ENCODE measurements at regions not wholly inside any gene's neighbourhood (a gene's known extent, or its start where the extent isn't known, plus 50 kb on each side); places are given as distances from the start of the nearest gene placed in this dataset.

- TF ChIP-seq CTCF (IDR thresholded peaks at IDR 0.05; ENCODE audit: control insufficient read depth, extremely low read depth, insufficient read depth) = no peak
- DNase-seq (ENCODE audit: low read depth) = no peak
- H3K4me3 ChIP-seq (ENCODE audit: low read depth, low read length) = no peak overlapping the region
Measured at GRCh38 chrX:6885396-6885795, 262.1 kb upstream of the STS start.

- DNase-seq (ENCODE audit: low read depth) = no peak
- no peak overlapping the region for H3K4me3 ChIP-seq (ENCODE audit: low read depth, low read length)
- no peak for TF ChIP-seq CTCF (IDR thresholded peaks at IDR 0.05; ENCODE audit: control insufficient read depth, extremely low read depth, insufficient read depth)
Measured at GRCh38 chrX:6861456-6861855, 286.1 kb upstream of the STS start.

- H3K4me3 ChIP-seq (ENCODE audit: low read depth, low read length) = no peak overlapping the region
- TF ChIP-seq CTCF (IDR thresholded peaks at IDR 0.05; ENCODE audit: control insufficient read depth, extremely low read depth, insufficient read depth) = no peak
- no peak for DNase-seq (ENCODE audit: low read depth)
Measured at GRCh38 chrX:6857749-6858148, 289.8 kb upstream of the STS start.

- TF ChIP-seq CTCF (IDR thresholded peaks at IDR 0.05; ENCODE audit: control insufficient read depth, extremely low read depth, insufficient read depth) = no peak
- DNase-seq (ENCODE audit: low read depth) = no peak
- H3K4me3 ChIP-seq (ENCODE audit: low read depth, low read length) = no peak overlapping the region
Measured at GRCh38 chrX:6856471-6856870, 291.0 kb upstream of the STS start.

GRCh38 chrX:6852869-6853268 is 294.6 kb upstream of the STS start:
- no peak for DNase-seq (ENCODE audit: low read depth)
- no peak for TF ChIP-seq CTCF (IDR thresholded peaks at IDR 0.05; ENCODE audit: control insufficient read depth, extremely low read depth, insufficient read depth)
- H3K4me3 ChIP-seq (ENCODE audit: low read depth, low read length) = no peak overlapping the region

- DNase-seq (ENCODE audit: low read depth) = no peak
- TF ChIP-seq CTCF (IDR thresholded peaks at IDR 0.05; ENCODE audit: control insufficient read depth, extremely low read depth, insufficient read depth) = no peak
- H3K4me3 ChIP-seq (ENCODE audit: low read depth, low read length) = no peak overlapping the region
Measured at GRCh38 chrX:6852121-6852520, 295.4 kb upstream of the STS start.

- no peak for DNase-seq (ENCODE audit: low read depth)
- no peak for TF ChIP-seq CTCF (IDR thresholded peaks at IDR 0.05; ENCODE audit: control insufficient read depth, extremely low read depth, insufficient read depth)
- no peak overlapping the region for H3K4me3 ChIP-seq (ENCODE audit: low read depth, low read length)
Measured at GRCh38 chrX:6851140-6851539, 296.4 kb upstream of the STS start.

All from LNCaP clone FGC (cell line).